ENCODE measurements at regions not wholly inside any gene's neighbourhood (a gene's known extent, or its start where the extent isn't known, plus 50 kb on each side); places are given as distances from the start of the nearest gene placed in this dataset.

- no peak for TF ChIP-seq CSDC2 (CRISPR knock-in tag; IDR thresholded peaks at IDR 0.05)
- TF ChIP-seq CREB5 (CRISPR knock-in tag; IDR thresholded peaks at IDR 0.05; ENCODE audit: low read depth), result no peak
- no peak for TF ChIP-seq SNAI2 (CRISPR knock-in tag; IDR thresholded peaks at IDR 0.05)
- no peak for TF ChIP-seq ESRRG (CRISPR knock-in tag; IDR thresholded peaks at IDR 0.05)
- TF ChIP-seq PPARA (CRISPR knock-in tag; IDR thresholded peaks at IDR 0.05; ENCODE audit: borderline replicate concordance), result no peak
- TF ChIP-seq CSRNP3 (CRISPR knock-in tag; IDR thresholded peaks at IDR 0.05), result no peak
- TF ChIP-seq ISL1 (CRISPR knock-in tag; IDR thresholded peaks at IDR 0.05), result no peak
- TF ChIP-seq GLIS3 (CRISPR knock-in tag; IDR thresholded peaks at IDR 0.05), result no peak
- no peak for TF ChIP-seq ZFP3 (CRISPR knock-in tag; IDR thresholded peaks at IDR 0.05)
- TF ChIP-seq ZNF565 (CRISPR knock-in tag; conservative IDR thresholded peaks at IDR 0.05; ENCODE audit: low read depth), result no peak
- no peak for TF ChIP-seq RARB (CRISPR knock-in tag; IDR thresholded peaks at IDR 0.05)
- TF ChIP-seq OSR1 (CRISPR knock-in tag; IDR thresholded peaks at IDR 0.05), result no peak
- TF ChIP-seq ZNF8 (CRISPR knock-in tag; IDR thresholded peaks at IDR 0.05), result no peak
- TF ChIP-seq ZC3H10 (CRISPR knock-in tag; IDR thresholded peaks at IDR 0.05), result no peak
- no peak for TF ChIP-seq ARNTL (CRISPR knock-in tag; IDR thresholded peaks at IDR 0.05; ENCODE audit: borderline replicate concordance, low read depth)
- no peak for TF ChIP-seq BACH2 (CRISPR knock-in tag; IDR thresholded peaks at IDR 0.05; ENCODE audit: borderline replicate concordance)
- TF ChIP-seq TCF4 (CRISPR knock-in tag; IDR thresholded peaks at IDR 0.05; ENCODE audit: borderline replicate concordance), result no peak
- no peak for TF ChIP-seq ZNF70 (CRISPR knock-in tag; IDR thresholded peaks at IDR 0.05)
- TF ChIP-seq ZFP30 (CRISPR knock-in tag; IDR thresholded peaks at IDR 0.05), result no peak
- no peak for TF ChIP-seq POU6F1 (CRISPR knock-in tag; IDR thresholded peaks at IDR 0.05; ENCODE audit: borderline replicate concordance, low read depth)
- no peak for ATAC-seq
Measured at GRCh38 chr1:29743931-29744330, 507.6 kb downstream of the PTPRU start.

- ATAC-seq, result no peak
Measured at GRCh38 chr1:29743264-29743663, 506.9 kb downstream of the PTPRU start.

More at GRCh38 chr1:29743264-29743663, 506.9 kb downstream of the PTPRU start:
- no peak for TF ChIP-seq GLIS3 (CRISPR knock-in tag; IDR thresholded peaks at IDR 0.05)
- no peak for TF ChIP-seq ISL1 (CRISPR knock-in tag; IDR thresholded peaks at IDR 0.05)
- no peak for TF ChIP-seq TCF4 (CRISPR knock-in tag; IDR thresholded peaks at IDR 0.05; ENCODE audit: borderline replicate concordance)
- no peak for TF ChIP-seq ESRRG (CRISPR knock-in tag; IDR thresholded peaks at IDR 0.05)
- TF ChIP-seq CSRNP3 (CRISPR knock-in tag; IDR thresholded peaks at IDR 0.05), result no peak
- no peak for TF ChIP-seq POU6F1 (CRISPR knock-in tag; IDR thresholded peaks at IDR 0.05; ENCODE audit: borderline replicate concordance, low read depth)
- TF ChIP-seq ZNF70 (CRISPR knock-in tag; IDR thresholded peaks at IDR 0.05), result no peak
- TF ChIP-seq SNAI2 (CRISPR knock-in tag; IDR thresholded peaks at IDR 0.05), result no peak
- TF ChIP-seq RARB (CRISPR knock-in tag; IDR thresholded peaks at IDR 0.05), result no peak
- TF ChIP-seq ZFP30 (CRISPR knock-in tag; IDR thresholded peaks at IDR 0.05), result no peak
- no peak for TF ChIP-seq TOX (CRISPR knock-in tag; IDR thresholded peaks at IDR 0.05; ENCODE audit: borderline replicate concordance)
- no peak for TF ChIP-seq CSDC2 (CRISPR knock-in tag; IDR thresholded peaks at IDR 0.05)
